DND-41 (cell line): ENCODE measurements at regions not wholly inside any gene's neighbourhood (a gene's known extent, or its start where the extent isn't known, plus 50 kb on each side); places are given as distances from the start of the nearest gene placed in this dataset.

Experiments
- ATAC-seq: fragments of 200-7000 bp; cut with Tn5 transposase; 3 replicates; pipeline ENCODE4 v1.9.1; 2021; ENCODE audit warnings: low read depth; ENCODE audit not compliant: insufficient read depth
- DNase-seq: peaks from one replicate; pipeline ENCODE4 v3.0.0-alpha.2; 2020
- H2AFZ ChIP-seq: 2 replicates; pipeline ENCODE4 v1.6.0; 2012; ENCODE audit warnings: low read depth, low read length
- H3K27ac ChIP-seq: 2 replicates; pipeline ENCODE4 v1.5.1; 2012; ENCODE audit warnings: low read length, inconsistent platforms
- H3K27me3 ChIP-seq: fragments of 200-600 bp; sonication (generic); 2 replicates; pipeline ENCODE4 v1.6.0; 2012; ENCODE audit warnings: low read length, mild to moderate bottlenecking, inconsistent platforms; ENCODE audit not compliant: insufficient read depth, poor library complexity
- H3K36me3 ChIP-seq: 2 replicates; pipeline ENCODE4 v1.5.1; 2012; ENCODE audit warnings: low read length, inconsistent platforms; ENCODE audit not compliant: insufficient read depth
- H3K4me1 ChIP-seq: 2 replicates; pipeline ENCODE4 v1.5.1; 2012; ENCODE audit warnings: mild to moderate bottlenecking, low read length; ENCODE audit not compliant: insufficient read depth
- H3K4me2 ChIP-seq: 2 replicates; pipeline ENCODE4 v1.6.0; 2012; ENCODE audit warnings: mild to moderate bottlenecking, moderate library complexity, low read length, inconsistent platforms; ENCODE audit not compliant: insufficient read depth
- H3K4me3 ChIP-seq, 2 experiments: fragments of 200-600 bp in 1 of 2; shearing (Covaris generic) in 1 of 2; 2 replicates each; pipeline ENCODE4 v1.5.1; 2012 to 2016; ENCODE audit warnings: inconsistent platforms in 2 of 2, low read length in 2 of 2, mild to moderate bottlenecking in 2 of 2, low read depth in 1 of 2, moderate library complexity in 1 of 2
- H3K79me2 ChIP-seq: 2 replicates; pipeline ENCODE4 v1.6.0; 2012; ENCODE audit warnings: low read length, inconsistent platforms; ENCODE audit not compliant: insufficient read depth
- H3K9ac ChIP-seq: 2 replicates; pipeline ENCODE4 v1.6.0; 2012; ENCODE audit warnings: low read depth, mild to moderate bottlenecking, inconsistent platforms, low read length, moderate library complexity
- H3K9me3 ChIP-seq: 2 replicates; pipeline ENCODE4 v1.5.1; 2012; ENCODE audit warnings: low read length, moderate library complexity, mild to moderate bottlenecking, inconsistent platforms; ENCODE audit not compliant: insufficient read depth, severe bottlenecking
- H4K20me1 ChIP-seq: 2 replicates; pipeline ENCODE4 v1.6.0; 2012; ENCODE audit warnings: low read length; ENCODE audit not compliant: insufficient read depth
- CTCF ChIP-seq: IDR thresholded peaks from 2 replicates; pipeline ENCODE4 v1.5.1; 2012; ENCODE audit warnings: borderline replicate concordance, low read length, moderate library complexity, mild to moderate bottlenecking; ENCODE audit not compliant: poor library complexity, severe bottlenecking; ENCODE audit errors: extremely low read depth
- EZH2 ChIP-seq: IDR thresholded peaks from 3 replicates; pipeline ENCODE4 v1.6.1; 2012; ENCODE audit warnings: borderline replicate concordance, low read depth, mild to moderate bottlenecking, moderate library complexity, low read length, inconsistent platforms; ENCODE audit not compliant: severe bottlenecking

GRCh38 chr2:49369101-49369500 lies 214.8 kb upstream of the FSHR start:
- H3K4me3 ChIP-seq = no peak overlapping the region
- H3K36me3 ChIP-seq = no peaks in the 10 kb centered on the region
- H3K4me2 ChIP-seq = no peak overlapping the region
- TF ChIP-seq EZH2 = no peak
- TF ChIP-seq CTCF = no peak
- no peak overlapping the region for H2AFZ ChIP-seq
- no peaks in the 10 kb centered on the region for H3K79me2 ChIP-seq
- no peaks in the 10 kb centered on the region for H4K20me1 ChIP-seq
- H3K9me3 ChIP-seq = no peaks in the 10 kb centered on the region
- H3K27ac ChIP-seq = no peak overlapping the region
- ATAC-seq = no peak
- no peak overlapping the region for H3K9ac ChIP-seq
- DNase-seq = no peak
- no peaks in the 10 kb centered on the region for H3K4me1 ChIP-seq
- H3K27me3 ChIP-seq = no peaks in the 10 kb centered on the region

- no peak for ATAC-seq
- no peak for TF ChIP-seq EZH2
- no peak for TF ChIP-seq CTCF
Observed at GRCh38 chr2:49367003-49367402, 212.7 kb upstream of the FSHR start.

GRCh38 chr2:49360407-49360767 lies 206.1 kb upstream of the FSHR start:
- DNase-seq (no peak), ATAC-seq (no peak)
- Histone ChIP-seq H3K27ac (no peak overlapping the region), H3K4me3 (no peak overlapping the region), H3K79me2 (no peaks in the 10 kb centered on the region), H3K4me2 (no peak overlapping the region), H3K36me3 (no peaks in the 10 kb centered on the region), H4K20me1 (no peaks in the 10 kb centered on the region), H3K4me1 (no peaks in the 10 kb centered on the region), H3K9me3 (no peaks in the 10 kb centered on the region), H2AFZ (no peak overlapping the region), H3K9ac (no peak overlapping the region), H3K27me3 (no peaks in the 10 kb centered on the region)
- no peak for TF ChIP-seq EZH2
- TF ChIP-seq CTCF = no peak

More at GRCh38 chr2:49367003-49367402, 212.7 kb upstream of the FSHR start:
- Histone ChIP-seq H3K4me2 (no peak overlapping the region), H3K4me3 (no peak overlapping the region), H3K27ac (no peak overlapping the region), H4K20me1 (no peaks in the 10 kb centered on the region), H3K9me3 (no peaks in the 10 kb centered on the region), H3K9ac (no peak overlapping the region), H3K36me3 (no peaks in the 10 kb centered on the region), H3K4me1 (no peaks in the 10 kb centered on the region), H2AFZ (no peak overlapping the region), H3K79me2 (no peaks in the 10 kb centered on the region), H3K27me3 (no peaks in the 10 kb centered on the region)
- DNase-seq = no peak

- Histone ChIP-seq H2AFZ (no peak overlapping the region), H3K27ac (no peak overlapping the region), H4K20me1 (no peaks in the 10 kb centered on the region), H3K9me3 (no peaks in the 10 kb centered on the region), H3K4me2 (no peak overlapping the region), H3K27me3 (no peaks in the 10 kb centered on the region), H3K4me1 (no peaks in the 10 kb centered on the region), H3K79me2 (no peaks in the 10 kb centered on the region), H3K4me3 (no peak overlapping the region), H3K9ac (no peak overlapping the region), H3K36me3 (no peaks in the 10 kb centered on the region)
- ATAC-seq (no peak), DNase-seq (no peak)
- no peak for TF ChIP-seq CTCF
- no peak for TF ChIP-seq EZH2
Observed at GRCh38 chr2:49359721-49360406, 205.5 kb upstream of the FSHR start.
